ENCODE measurements at regions not wholly inside any gene's neighbourhood (a gene's known extent, or its start where the extent isn't known, plus 50 kb on each side); places are given as distances from the start of the nearest gene placed in this dataset.
"Not testable (repeated sequence)": the region's sequence is repeated elsewhere in the genome, so short reads cannot be mapped to it uniquely, and the experiment has no call there.

- no peak for DNase-seq
Measured at GRCh38 chr16:26816266-26816665, 250.5 kb upstream of the C16orf82 start.

DNA sequence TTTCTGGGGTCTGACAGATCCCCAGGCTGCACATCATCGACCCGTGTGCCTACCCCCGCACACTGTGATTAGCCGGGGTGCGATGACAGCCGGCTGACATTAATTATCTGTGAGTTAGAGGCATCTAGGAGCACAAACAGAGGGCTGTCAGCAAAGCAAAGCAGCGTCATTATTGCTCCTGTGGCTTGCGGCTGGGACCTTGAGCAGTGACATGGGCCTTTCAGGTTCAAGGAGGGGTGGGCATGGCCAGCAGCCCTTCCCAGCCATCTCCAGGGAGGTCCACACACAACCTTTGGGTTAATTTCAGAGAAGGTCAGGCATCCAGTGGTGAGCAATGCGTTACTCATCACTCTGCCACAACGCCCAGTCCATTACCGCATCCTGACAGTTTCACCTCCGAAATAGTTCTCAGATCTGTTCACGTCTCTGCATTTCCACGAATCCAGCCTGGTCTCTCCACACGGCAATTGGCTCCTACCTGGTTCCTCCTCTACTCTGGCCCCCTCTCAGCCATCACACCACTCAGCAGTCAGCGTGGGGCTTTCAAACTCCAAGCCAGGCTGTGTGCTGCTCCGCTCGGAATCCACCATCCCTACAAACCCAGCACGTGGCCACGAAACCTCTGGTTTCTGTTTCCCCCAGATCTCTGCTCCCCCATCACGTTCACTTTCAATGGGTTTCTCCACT is 249.7 kb upstream of the C16orf82 start:
- no peak for DNase-seq

GRCh38 chr16:26818393-26818792 is 248.3 kb upstream of the C16orf82 start:
- DNase-seq, result no peak

GRCh38 chr16:26824469-26824868 is 242.3 kb upstream of the C16orf82 start:
- no peak for DNase-seq

- DNase-seq, result no peak
Measured at GRCh38 chr16:26826500-26826899, 240.2 kb upstream of the C16orf82 start.

GRCh38 chr16:26827386-26827785 is 239.3 kb upstream of the C16orf82 start:
- no peak for DNase-seq

DNA sequence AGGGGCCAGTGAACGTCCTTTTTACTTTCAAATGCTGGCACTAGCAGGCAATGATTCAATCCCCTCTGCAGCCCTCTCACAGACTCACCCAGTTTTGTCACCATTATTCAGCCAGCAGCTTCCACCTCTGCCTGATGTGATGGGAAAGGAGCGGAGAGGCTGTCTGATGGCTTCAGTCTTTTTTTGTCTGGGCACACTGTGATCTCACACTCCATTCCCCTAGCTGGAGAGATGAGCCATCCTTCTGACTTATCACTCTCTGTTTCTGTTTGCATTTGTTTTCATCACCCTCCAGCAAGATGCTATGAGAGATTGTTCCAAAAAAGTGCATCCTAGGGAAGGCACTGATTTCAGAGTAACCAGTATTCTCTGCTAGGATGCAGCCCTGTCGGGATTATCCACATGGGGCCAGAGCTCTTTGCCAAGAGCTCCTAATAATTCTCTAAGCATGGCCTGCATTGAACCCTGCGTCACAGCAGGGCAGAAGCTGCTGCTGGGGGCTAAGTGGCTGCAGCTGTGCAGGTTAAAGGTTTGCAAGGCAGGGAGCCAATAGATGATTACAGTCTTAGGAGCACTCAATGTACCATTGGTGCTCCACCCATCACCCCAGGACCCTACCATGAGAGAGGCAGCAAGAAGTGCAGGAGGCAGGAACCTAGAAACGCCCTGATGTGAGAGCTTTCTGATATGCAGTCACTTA is 236.1 kb upstream of the C16orf82 start:
- no peak for DNase-seq

DNA sequence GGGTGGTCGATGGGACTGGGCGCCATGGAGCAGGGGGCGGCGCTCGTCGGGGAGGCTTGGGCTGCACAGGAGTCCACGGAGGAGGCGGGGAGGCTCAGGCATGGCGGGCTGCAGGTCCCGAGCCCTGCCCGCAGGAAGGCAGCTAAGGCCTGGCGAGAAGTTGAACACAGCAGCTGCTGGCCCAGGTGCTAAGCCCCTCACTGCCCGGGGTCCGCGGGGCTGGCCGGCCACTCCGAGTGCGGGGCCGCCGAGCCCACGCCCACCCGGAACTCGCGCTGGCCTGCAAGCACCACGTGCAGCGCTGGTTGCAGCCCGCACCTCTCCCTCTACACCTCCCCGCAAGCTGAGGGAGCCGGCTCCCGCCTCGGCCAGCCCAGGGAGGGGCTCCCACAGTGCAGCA is 230.6 kb upstream of the C16orf82 start:
- not testable (repeated sequence) for DNase-seq

GRCh38 chr16:26838931-26839330 is 227.8 kb upstream of the C16orf82 start:
- no peak for DNase-seq

- DNase-seq, result no peak
Measured at GRCh38 chr16:26840691-26841090, 226.0 kb upstream of the C16orf82 start.

GRCh38 chr16:26856271-26856670 is 210.5 kb upstream of the C16orf82 start:
- DNase-seq, result no peak

GRCh38 chr16:26856791-26857190 is 209.9 kb upstream of the C16orf82 start:
- no peak for DNase-seq

DNA sequence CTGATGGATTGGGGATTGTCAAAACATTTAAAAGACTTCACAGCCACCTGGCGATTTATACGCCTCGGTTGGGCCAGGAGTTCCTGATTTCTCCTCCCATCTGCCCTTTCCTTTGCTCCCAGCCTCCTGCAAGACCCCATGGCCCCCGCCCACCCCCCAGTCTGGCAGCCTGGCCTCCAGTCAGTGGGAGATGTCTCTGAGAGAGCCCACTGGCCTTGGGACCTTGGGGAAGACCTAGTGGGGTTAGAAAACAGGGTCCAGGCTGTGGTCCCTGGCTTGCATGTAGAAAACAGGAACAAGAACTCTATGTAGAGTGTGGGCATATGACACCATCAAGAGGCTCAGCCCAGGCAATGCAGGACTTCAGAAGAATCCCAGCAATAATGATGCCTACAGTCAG is 209.4 kb upstream of the C16orf82 start:
- no peak for DNase-seq

GRCh38 chr16:26860506-26860905 is 206.2 kb upstream of the C16orf82 start:
- no peak for DNase-seq

DNA sequence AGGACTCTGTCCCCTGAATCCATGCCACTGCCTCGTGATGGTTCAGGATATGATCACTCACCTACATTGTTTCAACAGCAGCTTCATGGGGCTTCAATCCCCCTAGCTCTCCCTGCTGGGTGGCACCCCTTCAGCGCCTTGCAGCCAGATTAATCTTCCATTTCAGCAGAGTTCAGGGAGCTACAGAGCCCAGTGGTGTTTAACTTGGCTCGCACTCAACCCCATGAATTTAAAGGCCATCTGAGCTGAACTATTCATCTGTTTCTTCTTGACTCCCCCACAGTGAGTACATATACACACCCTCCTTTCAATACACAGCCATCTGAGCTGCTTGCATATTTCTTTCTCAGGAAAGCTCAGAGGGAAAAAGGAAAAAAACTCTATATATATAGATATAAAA is 202.8 kb upstream of the C16orf82 start:
- no peak for DNase-seq

DNA sequence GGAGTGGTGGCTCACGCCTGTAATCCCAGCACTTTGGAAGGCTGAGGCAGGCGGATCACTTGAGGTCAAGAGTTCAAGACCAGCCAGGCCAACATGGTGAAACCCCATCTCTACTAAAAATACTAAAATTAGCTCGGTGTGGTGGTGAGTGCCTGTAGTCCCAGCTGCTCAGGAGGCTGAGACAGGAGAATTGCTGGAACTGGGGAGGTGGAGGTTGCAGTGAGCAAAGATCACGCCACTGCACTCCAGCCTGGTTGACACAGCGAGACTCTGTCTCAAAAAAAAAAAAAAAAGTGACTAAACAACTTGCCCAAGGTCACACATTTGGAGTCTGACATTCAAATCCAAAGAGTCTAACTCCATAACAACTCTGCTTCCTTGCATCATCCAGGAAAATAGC is 192.4 kb upstream of the C16orf82 start:
- not testable (repeated sequence) for DNase-seq

DNA sequence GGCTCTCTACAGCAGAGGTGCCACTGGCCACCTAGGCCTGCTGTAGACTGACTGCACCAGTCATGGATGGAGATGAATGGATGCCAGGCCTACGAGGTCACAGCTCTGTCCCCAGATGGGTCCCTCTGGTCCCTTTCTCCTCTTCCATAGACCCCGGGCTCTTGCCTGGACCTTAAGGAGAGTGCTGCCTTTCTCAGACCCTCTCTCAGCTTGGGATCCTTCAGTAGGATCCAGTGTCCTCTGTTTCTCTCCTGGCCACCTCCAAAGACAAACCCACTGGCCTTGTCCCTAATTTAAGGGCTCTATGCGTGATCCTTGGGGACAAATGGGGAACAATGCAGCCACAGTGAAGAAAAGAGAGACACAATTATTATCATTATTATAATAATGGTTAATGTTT is 189.3 kb upstream of the C16orf82 start:
- no peak for DNase-seq

GRCh38 chr16:26885674-26886073 is 181.1 kb upstream of the C16orf82 start:
- DNase-seq, result no peak

DNA sequence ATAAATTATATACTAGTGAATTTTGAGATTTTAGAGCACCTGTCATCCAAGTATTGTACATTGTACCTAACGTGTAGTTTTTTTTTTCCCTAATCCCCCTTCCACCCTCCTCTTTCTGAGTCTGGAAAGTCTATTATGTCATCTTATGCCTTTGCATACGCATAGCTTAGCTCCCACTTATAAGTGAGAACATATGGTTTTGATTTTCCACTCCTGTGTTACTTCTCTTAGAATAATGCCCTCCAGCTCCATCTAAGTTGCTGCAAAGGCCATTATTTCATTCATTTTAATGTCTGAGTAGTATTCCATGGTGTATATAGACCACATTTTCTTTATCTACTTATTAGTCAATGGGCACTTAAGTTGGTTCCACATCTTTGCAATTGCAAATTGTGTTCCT is 177.0 kb upstream of the C16orf82 start:
- DNase-seq, result no peak

DNA sequence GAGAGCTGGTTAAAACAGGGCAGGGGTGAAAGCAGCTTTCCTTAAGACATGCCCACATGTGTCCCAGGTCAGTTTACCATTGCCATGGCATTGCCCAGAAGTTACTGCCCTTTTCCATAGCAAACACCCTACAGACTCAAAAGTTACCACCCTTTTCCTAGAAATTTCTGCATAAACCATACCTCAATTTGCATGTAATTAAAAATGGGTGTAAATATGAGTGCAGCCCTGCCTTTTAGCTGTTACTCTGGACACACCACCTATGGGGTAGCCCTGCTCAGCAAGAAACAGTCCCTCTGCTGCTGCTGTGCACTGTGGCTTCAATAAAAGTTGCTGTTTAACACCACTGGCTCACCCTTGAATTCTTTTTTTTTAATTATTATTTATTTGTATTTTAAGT is 168.5 kb upstream of the C16orf82 start:
- DNase-seq, result no peak

DNA sequence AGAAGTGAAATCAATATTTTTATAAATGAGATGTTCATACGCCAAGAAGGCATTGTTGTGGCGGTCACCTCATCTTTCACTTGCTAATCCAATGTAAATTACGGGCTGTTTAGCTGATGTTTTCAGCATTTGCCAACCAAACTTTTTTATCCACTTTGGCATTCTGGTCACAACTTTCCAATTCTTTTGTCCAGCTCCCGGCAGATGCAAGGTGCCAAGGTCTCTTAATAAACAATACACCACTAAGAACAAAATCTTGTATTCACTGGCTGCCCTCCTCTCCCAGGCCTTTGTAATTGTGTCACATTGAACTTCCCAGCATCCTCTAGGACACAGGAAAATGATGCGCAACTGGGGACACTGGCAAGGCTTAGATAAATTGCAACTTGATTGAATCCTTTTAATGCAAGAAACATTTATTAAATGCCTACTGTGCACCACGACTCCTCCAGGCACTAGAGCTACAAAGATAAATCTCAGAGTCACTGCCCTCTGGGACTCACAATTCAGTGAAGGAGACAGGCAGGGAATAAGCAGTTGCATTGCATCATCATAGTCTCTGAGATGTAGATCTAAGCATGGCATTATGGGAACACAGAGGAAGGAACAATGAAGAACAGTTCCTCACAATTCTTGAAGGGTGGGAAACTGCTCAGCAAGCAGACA is 165.4 kb upstream of the C16orf82 start:
- DNase-seq, result no peak

DNA sequence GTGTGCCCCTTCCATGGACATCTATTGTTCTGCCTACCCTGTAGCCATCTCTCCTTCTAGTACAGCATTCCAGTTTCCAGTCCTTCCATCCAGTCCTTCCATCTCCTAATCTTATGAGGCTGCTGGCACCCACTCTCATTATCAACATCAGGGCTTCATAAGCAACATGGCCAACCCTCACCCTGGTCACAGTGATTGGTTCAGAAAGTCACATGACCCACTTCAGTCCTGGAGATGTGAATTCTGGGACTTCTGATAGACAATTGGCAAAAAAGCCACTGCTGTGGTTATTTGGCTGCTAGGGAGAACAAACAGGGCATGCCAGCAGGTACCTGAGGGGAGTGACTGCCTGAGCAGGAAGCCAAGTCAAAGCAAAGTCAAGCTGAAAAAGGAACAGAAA is 164.7 kb upstream of the C16orf82 start:
- DNase-seq, result no peak

DNA sequence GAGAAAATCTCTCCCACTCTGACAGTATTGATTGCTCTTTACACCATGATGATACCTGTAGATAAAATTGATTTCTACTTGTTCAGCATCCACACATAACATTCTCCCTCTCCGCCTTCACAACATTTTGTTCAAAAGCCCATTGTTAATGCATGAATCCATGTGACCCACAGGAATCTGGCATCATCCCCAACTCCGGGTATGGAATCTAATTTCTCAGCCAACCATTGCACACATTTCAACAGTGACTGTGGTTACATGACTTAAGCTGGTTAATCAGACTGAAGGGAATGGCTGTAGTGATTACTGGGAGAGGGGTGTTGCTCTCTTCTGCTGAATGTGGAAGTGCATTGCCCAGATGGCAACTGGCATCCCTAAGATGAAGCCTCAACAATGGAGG is 161.4 kb upstream of the C16orf82 start:
- DNase-seq, result no peak

- peak; percentile 26 for DNase-seq
Measured at GRCh38 chr16:26909623-26910022, 157.1 kb upstream of the C16orf82 start.

Measured in femur (tissue), 1 donor.